ENCODE measurements at regions not wholly inside any gene's neighbourhood (a gene's known extent, or its start where the extent isn't known, plus 50 kb on each side); places are given as distances from the start of the nearest gene placed in this dataset.

DNA sequence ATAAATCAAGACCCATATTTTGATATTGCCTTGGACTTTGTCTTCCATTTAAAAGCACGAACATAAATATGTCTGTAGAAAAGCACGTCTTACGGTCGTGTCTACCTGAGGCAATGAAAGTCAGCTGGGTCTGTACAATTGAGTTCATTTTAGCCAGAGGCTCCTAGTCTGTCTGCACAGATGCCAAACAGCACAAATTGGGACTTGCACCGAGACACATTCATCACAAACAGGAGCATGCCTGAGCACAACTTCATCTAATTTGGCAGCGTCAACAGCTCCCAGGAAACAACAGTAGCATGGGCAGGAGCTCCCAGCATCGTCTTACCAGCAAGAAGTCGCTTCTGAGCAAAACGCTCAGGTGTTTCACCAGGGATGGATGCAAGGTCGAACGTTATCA, 687.0 kb downstream of the EFNB2 start:
- TF ChIP-seq POLR2A (IDR thresholded peaks at IDR 0.05): no peak
- TF ChIP-seq, protein P1, sequence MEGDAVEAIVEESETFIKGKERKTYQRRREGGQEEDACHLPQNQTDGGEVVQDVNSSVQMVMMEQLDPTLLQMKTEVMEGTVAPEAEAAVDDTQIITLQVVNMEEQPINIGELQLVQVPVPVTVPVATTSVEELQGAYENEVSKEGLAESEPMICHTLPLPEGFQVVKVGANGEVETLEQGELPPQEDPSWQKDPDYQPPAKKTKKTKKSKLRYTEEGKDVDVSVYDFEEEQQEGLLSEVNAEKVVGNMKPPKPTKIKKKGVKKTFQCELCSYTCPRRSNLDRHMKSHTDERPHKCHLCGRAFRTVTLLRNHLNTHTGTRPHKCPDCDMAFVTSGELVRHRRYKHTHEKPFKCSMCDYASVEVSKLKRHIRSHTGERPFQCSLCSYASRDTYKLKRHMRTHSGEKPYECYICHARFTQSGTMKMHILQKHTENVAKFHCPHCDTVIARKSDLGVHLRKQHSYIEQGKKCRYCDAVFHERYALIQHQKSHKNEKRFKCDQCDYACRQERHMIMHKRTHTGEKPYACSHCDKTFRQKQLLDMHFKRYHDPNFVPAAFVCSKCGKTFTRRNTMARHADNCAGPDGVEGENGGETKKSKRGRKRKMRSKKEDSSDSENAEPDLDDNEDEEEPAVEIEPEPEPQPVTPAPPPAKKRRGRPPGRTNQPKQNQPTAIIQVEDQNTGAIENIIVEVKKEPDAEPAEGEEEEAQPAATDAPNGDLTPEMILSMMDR (IDR thresholded peaks at IDR 0.05): no peak
- no peak for TF ChIP-seq POLR2AphosphoS5 (IDR thresholded peaks at IDR 0.05)
- no peak for TF ChIP-seq EP300 (IDR thresholded peaks at IDR 0.05)
